ENCODE measurements at regions not wholly inside any gene's neighbourhood (a gene's known extent, or its start where the extent isn't known, plus 50 kb on each side); places are given as distances from the start of the nearest gene placed in this dataset.

GRCh38 chr4:125101719-125102118, 213.0 kb upstream of the FAT4 start (continued):
- TF ChIP-seq, protein P1, sequence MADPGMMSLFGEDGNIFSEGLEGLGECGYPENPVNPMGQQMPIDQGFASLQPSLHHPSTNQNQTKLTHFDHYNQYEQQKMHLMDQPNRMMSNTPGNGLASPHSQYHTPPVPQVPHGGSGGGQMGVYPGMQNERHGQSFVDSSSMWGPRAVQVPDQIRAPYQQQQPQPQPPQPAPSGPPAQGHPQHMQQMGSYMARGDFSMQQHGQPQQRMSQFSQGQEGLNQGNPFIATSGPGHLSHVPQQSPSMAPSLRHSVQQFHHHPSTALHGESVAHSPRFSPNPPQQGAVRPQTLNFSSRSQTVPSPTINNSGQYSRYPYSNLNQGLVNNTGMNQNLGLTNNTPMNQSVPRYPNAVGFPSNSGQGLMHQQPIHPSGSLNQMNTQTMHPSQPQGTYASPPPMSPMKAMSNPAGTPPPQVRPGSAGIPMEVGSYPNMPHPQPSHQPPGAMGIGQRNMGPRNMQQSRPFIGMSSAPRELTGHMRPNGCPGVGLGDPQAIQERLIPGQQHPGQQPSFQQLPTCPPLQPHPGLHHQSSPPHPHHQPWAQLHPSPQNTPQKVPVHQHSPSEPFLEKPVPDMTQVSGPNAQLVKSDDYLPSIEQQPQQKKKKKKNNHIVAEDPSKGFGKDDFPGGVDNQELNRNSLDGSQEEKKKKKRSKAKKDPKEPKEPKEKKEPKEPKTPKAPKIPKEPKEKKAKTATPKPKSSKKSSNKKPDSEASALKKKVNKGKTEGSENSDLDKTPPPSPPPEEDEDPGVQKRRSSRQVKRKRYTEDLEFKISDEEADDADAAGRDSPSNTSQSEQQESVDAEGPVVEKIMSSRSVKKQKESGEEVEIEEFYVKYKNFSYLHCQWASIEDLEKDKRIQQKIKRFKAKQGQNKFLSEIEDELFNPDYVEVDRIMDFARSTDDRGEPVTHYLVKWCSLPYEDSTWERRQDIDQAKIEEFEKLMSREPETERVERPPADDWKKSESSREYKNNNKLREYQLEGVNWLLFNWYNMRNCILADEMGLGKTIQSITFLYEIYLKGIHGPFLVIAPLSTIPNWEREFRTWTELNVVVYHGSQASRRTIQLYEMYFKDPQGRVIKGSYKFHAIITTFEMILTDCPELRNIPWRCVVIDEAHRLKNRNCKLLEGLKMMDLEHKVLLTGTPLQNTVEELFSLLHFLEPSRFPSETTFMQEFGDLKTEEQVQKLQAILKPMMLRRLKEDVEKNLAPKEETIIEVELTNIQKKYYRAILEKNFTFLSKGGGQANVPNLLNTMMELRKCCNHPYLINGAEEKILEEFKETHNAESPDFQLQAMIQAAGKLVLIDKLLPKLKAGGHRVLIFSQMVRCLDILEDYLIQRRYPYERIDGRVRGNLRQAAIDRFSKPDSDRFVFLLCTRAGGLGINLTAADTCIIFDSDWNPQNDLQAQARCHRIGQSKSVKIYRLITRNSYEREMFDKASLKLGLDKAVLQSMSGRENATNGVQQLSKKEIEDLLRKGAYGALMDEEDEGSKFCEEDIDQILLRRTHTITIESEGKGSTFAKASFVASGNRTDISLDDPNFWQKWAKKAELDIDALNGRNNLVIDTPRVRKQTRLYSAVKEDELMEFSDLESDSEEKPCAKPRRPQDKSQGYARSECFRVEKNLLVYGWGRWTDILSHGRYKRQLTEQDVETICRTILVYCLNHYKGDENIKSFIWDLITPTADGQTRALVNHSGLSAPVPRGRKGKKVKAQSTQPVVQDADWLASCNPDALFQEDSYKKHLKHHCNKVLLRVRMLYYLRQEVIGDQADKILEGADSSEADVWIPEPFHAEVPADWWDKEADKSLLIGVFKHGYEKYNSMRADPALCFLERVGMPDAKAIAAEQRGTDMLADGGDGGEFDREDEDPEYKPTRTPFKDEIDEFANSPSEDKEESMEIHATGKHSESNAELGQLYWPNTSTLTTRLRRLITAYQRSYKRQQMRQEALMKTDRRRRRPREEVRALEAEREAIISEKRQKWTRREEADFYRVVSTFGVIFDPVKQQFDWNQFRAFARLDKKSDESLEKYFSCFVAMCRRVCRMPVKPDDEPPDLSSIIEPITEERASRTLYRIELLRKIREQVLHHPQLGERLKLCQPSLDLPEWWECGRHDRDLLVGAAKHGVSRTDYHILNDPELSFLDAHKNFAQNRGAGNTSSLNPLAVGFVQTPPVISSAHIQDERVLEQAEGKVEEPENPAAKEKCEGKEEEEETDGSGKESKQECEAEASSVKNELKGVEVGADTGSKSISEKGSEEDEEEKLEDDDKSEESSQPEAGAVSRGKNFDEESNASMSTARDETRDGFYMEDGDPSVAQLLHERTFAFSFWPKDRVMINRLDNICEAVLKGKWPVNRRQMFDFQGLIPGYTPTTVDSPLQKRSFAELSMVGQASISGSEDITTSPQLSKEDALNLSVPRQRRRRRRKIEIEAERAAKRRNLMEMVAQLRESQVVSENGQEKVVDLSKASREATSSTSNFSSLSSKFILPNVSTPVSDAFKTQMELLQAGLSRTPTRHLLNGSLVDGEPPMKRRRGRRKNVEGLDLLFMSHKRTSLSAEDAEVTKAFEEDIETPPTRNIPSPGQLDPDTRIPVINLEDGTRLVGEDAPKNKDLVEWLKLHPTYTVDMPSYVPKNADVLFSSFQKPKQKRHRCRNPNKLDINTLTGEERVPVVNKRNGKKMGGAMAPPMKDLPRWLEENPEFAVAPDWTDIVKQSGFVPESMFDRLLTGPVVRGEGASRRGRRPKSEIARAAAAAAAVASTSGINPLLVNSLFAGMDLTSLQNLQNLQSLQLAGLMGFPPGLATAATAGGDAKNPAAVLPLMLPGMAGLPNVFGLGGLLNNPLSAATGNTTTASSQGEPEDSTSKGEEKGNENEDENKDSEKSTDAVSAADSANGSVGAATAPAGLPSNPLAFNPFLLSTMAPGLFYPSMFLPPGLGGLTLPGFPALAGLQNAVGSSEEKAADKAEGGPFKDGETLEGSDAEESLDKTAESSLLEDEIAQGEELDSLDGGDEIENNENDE (IDR thresholded peaks at IDR 0.05; ENCODE audit: insufficient replicate concordance, low read length) = no peak
- TF ChIP-seq RNF2 (IDR thresholded peaks at IDR 0.05; ENCODE audit: borderline replicate concordance, low read depth, low read length, missing control alignments, poor library complexity, severe bottlenecking) (no peak), KDM1A (IDR thresholded peaks at IDR 0.05; ENCODE audit: borderline replicate concordance, low read length) (no peak)

Measured in H1 (cell line).